IMR-90 (cell line): ENCODE measurements at regions not wholly inside any gene's neighbourhood (a gene's known extent, or its start where the extent isn't known, plus 50 kb on each side); places are given as distances from the start of the nearest gene placed in this dataset.

Source experiments
- CTCF ChIP-seq: conservative IDR thresholded peaks from 2 replicates; pipeline ENCODE4 v1.5.1; 2012; ENCODE audit warnings: mild to moderate bottlenecking, low read depth, low read length, improper control_type of control experiment
- MAZ ChIP-seq: IDR thresholded peaks from 2 replicates; pipeline ENCODE4 v1.6.1; 2012; ENCODE audit warnings: low read depth, mild to moderate bottlenecking, low read length, improper control_type of control experiment, moderate library complexity, borderline replicate concordance
- POLR2A ChIP-seq: IDR thresholded peaks from 2 replicates; pipeline ENCODE4 v1.6.1; 2012; ENCODE audit warnings: mild to moderate bottlenecking, low read depth, low read length
- RCOR1 ChIP-seq: IDR thresholded peaks from 2 replicates; pipeline ENCODE4 v1.6.1; 2012; ENCODE audit warnings: mild to moderate bottlenecking, low read length, improper control_type of control experiment; ENCODE audit not compliant: insufficient replicate concordance
- RFX5 ChIP-seq: IDR thresholded peaks from 2 replicates; pipeline ENCODE4 v1.8.0; 2012; ENCODE audit warnings: low read depth, mild to moderate bottlenecking, low read length, moderate library complexity
- SMC3 ChIP-seq: fragments of 150-350 bp; IDR thresholded peaks from 2 replicates; pipeline ENCODE4 v1.6.1; 2016; ENCODE audit warnings: low read depth, mild to moderate bottlenecking, antibody characterized with exemption, low read length, moderate library complexity

GRCh38 chr12:113764661-113765060 lies 201.5 kb downstream of the RBM19 start:
- TF ChIP-seq SMC3 (no peak), CTCF (no peak), RCOR1 (no peak), MAZ (no peak), POLR2A (no peak), RFX5 (no peak)
